Upper lobe of left lung (tissue), 6 donors: ENCODE measurements at regions not wholly inside any gene's neighbourhood (a gene's known extent, or its start where the extent isn't known, plus 50 kb on each side); places are given as distances from the start of the nearest gene placed in this dataset.
A peak's percentile ranks its signal among the peaks of the same experiment; 100 is the strongest.

Experiments
- ATAC-seq, 2 donors: fragments of 200-7000 bp; cut with Tn5 transposase; one replicate each; pipeline ENCODE4 v1.9.1; 2022; ENCODE audit warnings: mild to moderate bottlenecking in 2 of 2, moderate library complexity in 2 of 2; ENCODE audit not compliant: low FRiP score in 2 of 2
- DNase-seq, 2 donors: peaks; one replicate each; pipeline ENCODE4 v3.0.0-alpha.2; 2019 to 2020
- H3K27ac ChIP-seq, 4 donors: fragments of 200-600 bp; sonication (generic); one replicate each; pipeline ENCODE4 v1.5.1; 2016 to 2019
- H3K27me3 ChIP-seq, 4 donors: fragments of 200-600 bp; sonication (generic); one replicate each; pipeline ENCODE4 v1.5.1; 2017 to 2019
- H3K36me3 ChIP-seq, 4 donors: fragments of 200-600 bp; sonication (generic); one replicate each; pipeline ENCODE4 v1.5.1; 2016 to 2019
- H3K4me1 ChIP-seq, 4 donors: fragments of 200-600 bp; sonication (generic); one replicate each; pipeline ENCODE4 v1.5.1; 2018 to 2019
- H3K4me3 ChIP-seq, 4 donors: fragments of 200-600 bp; sonication (generic); one replicate each; pipeline ENCODE4 v1.5.1; 2017 to 2019; ENCODE audit warnings: mild to moderate bottlenecking in 2 of 4, moderate library complexity in 1 of 4
- H3K9me3 ChIP-seq, 4 donors: fragments of 200-600 bp; sonication (generic); one replicate each; pipeline ENCODE4 v1.5.1; 2018 to 2019
- CTCF ChIP-seq, 6 experiments: fragments of 450-650 bp in 4 of 6; fragments of 200-600 bp in 2 of 6; sonication (generic) in 2 of 6; IDR thresholded peaks; one replicate each; pipeline ENCODE4 v1.5.1; 2016 to 2019; ENCODE audit warnings: antibody characterized with exemption in 6 of 6
- EP300 ChIP-seq, 4 donors: sonication (generic); formaldehyde crosslinking; IDR thresholded peaks; one replicate each; pipeline ENCODE4 v1.5.1; 2017; ENCODE audit warnings: antibody characterized with exemption in 4 of 4, control low read depth in 2 of 4
- POLR2A ChIP-seq, 4 donors: fragments of 450-650 bp; IDR thresholded peaks; one replicate each; pipeline ENCODE4 v1.5.1; 2016 to 2017; ENCODE audit warnings: antibody characterized with exemption in 4 of 4, mild to moderate bottlenecking in 2 of 4
- POLR2AphosphoS5 ChIP-seq, 2 donors: sonication (generic); formaldehyde crosslinking; IDR thresholded peaks; one replicate each; pipeline ENCODE4 v1.5.1; 2017; ENCODE audit warnings: antibody characterized with exemption in 2 of 2
- WGBS, 2 donors: methylation state at CpG; one replicate each; pipeline ENCODE4 v1.1.5; 2017 to 2018; 5-methylcytosine and 5-hydroxymethylcytosine counted together
- donor health status: DM: no; HTN: no; CAD: no; lungs with moderate emphysema.
- donor health status: DM: no; HTN: yes; CAD: no; lungs with severe emphysema.

- no peaks in the 10 kb centered on the region for H3K4me1 ChIP-seq
- no peak overlapping the region for H3K27ac ChIP-seq
- H3K27me3 ChIP-seq, result no peaks in the 10 kb centered on the region
- TF ChIP-seq POLR2AphosphoS5 (IDR thresholded peaks at IDR 0.05) (no peak), CTCF (IDR thresholded peaks at IDR 0.05) (no peak), POLR2A (IDR thresholded peaks at IDR 0.05) (no peak), EP300 (IDR thresholded peaks at IDR 0.05) (no peak)
- DNase-seq (no peak), ATAC-seq (no peak)
- H3K9me3 ChIP-seq, result no peaks in the 10 kb centered on the region
- 81 to 83% methylated on average over 1 of the region's 1 CpG for WGBS, 2 donors
- H3K36me3 ChIP-seq, result no peaks in the 10 kb centered on the region
- H3K4me3 ChIP-seq, result no peak overlapping the region
Measured at GRCh38 chr7:92968502-92968901, 132.1 kb upstream of the CDK6 start.

- Histone ChIP-seq H3K4me1 (no peaks in the 10 kb centered on the region), H3K9me3 (no peaks in the 10 kb centered on the region), H3K36me3 (no peaks in the 10 kb centered on the region), H3K27ac (no peak overlapping the region), H3K27me3 (no peaks in the 10 kb centered on the region), H3K4me3 (no peak overlapping the region)
- DNase-seq (no peak), ATAC-seq (no peak)
- TF ChIP-seq POLR2AphosphoS5 (IDR thresholded peaks at IDR 0.05), result no peak
- no peak for TF ChIP-seq EP300 (IDR thresholded peaks at IDR 0.05)
- no peak for TF ChIP-seq CTCF (IDR thresholded peaks at IDR 0.05)
- TF ChIP-seq POLR2A (IDR thresholded peaks at IDR 0.05), result no peak
Measured at GRCh38 chr7:92967238-92967637, 130.9 kb upstream of the CDK6 start.

- 67 to 70% methylated on average over 4 of the region's 4 CpGs for WGBS, 2 donors
- DNase-seq (no peak), ATAC-seq (no peak)
- no peaks in the 10 kb centered on the region for H3K4me1 ChIP-seq
- no peaks in the 10 kb centered on the region for H3K9me3 ChIP-seq
- no peaks in the 10 kb centered on the region for H3K27me3 ChIP-seq
- H3K4me3 ChIP-seq, result no peak overlapping the region
- H3K27ac ChIP-seq, result no peak overlapping the region
- H3K36me3 ChIP-seq, result no peaks in the 10 kb centered on the region
- TF ChIP-seq EP300 (IDR thresholded peaks at IDR 0.05) (no peak), POLR2A (IDR thresholded peaks at IDR 0.05) (no peak), CTCF (IDR thresholded peaks at IDR 0.05) (no peak), POLR2AphosphoS5 (IDR thresholded peaks at IDR 0.05) (no peak)
Measured at GRCh38 chr7:92964141-92964540, 127.8 kb upstream of the CDK6 start.

GRCh38 chr7:92963566-92963965, 127.2 kb upstream of the CDK6 start:
- H3K36me3 ChIP-seq, result no peaks in the 10 kb centered on the region
- no peak overlapping the region for H3K27ac ChIP-seq
- ATAC-seq (no peak), DNase-seq (no peak)
- H3K4me1 ChIP-seq, result no peaks in the 10 kb centered on the region
- WGBS, 2 donors, result 79 to 85% methylated on average over 4 of the region's 4 CpGs
- no peak overlapping the region for H3K4me3 ChIP-seq
- no peak for TF ChIP-seq CTCF (IDR thresholded peaks at IDR 0.05)
- no peak for TF ChIP-seq EP300 (IDR thresholded peaks at IDR 0.05)
- TF ChIP-seq POLR2A (IDR thresholded peaks at IDR 0.05), result no peak
- TF ChIP-seq POLR2AphosphoS5 (IDR thresholded peaks at IDR 0.05), result no peak
- no peaks in the 10 kb centered on the region for H3K27me3 ChIP-seq
- no peaks in the 10 kb centered on the region for H3K9me3 ChIP-seq

GRCh38 chr7:92961961-92962360, 125.6 kb upstream of the CDK6 start:
- H3K27ac ChIP-seq, result no peak overlapping the region
- H3K9me3 ChIP-seq, result no peaks in the 10 kb centered on the region
- DNase-seq (no peak), ATAC-seq (peak in 1 of 2 donors; percentile 66)
- WGBS, 2 donors, result 66 to 68% methylated on average over 2 of the region's 2 CpGs
- no peaks in the 10 kb centered on the region for H3K4me1 ChIP-seq
- H3K4me3 ChIP-seq, result no peak overlapping the region
- H3K27me3 ChIP-seq, result no peaks in the 10 kb centered on the region
- no peak for TF ChIP-seq POLR2AphosphoS5 (IDR thresholded peaks at IDR 0.05)
- TF ChIP-seq CTCF (IDR thresholded peaks at IDR 0.05), result no peak
- TF ChIP-seq EP300 (IDR thresholded peaks at IDR 0.05), result no peak
- no peak for TF ChIP-seq POLR2A (IDR thresholded peaks at IDR 0.05)
- no peaks in the 10 kb centered on the region for H3K36me3 ChIP-seq
